Mesenchymal stem cell (in vitro differentiated cells and primary cell): ENCODE measurements at regions not wholly inside any gene's neighbourhood (a gene's known extent, or its start where the extent isn't known, plus 50 kb on each side); places are given as distances from the start of the nearest gene placed in this dataset.
"Not testable (repeated sequence)": the region's sequence is repeated elsewhere in the genome, so short reads cannot be mapped to it uniquely, and the experiment has no call there.

Experiments used
- DNase-seq: peaks from one replicate; pipeline ENCODE4 v3.0.0-alpha.2; 2013
- H2AFZ ChIP-seq: one replicate; pipeline ENCODE4 v1.6.1; 2013; ENCODE audit warnings: low read depth, mild to moderate bottlenecking, control low read depth, inconsistent platforms, low read length, moderate library complexity
- H2AK5ac ChIP-seq: 2 replicates; pipeline ENCODE4 v1.6.1; 2013; ENCODE audit warnings: low read length, moderate library complexity, mild to moderate bottlenecking, inconsistent platforms; ENCODE audit not compliant: severe bottlenecking
- H2BK120ac ChIP-seq: one replicate; pipeline ENCODE4 v1.6.1; 2013; ENCODE audit warnings: low read depth, mild to moderate bottlenecking, inconsistent platforms, low read length, moderate library complexity
- H2BK12ac ChIP-seq, 2 experiments: one replicate each; pipeline ENCODE4 v1.6.1; 2013; ENCODE audit warnings: inconsistent platforms in 2 of 2, low read length in 2 of 2, mild to moderate bottlenecking in 2 of 2, moderate library complexity in 2 of 2, control low read depth in 1 of 2
- H2BK15ac ChIP-seq: one replicate; pipeline ENCODE4 v1.6.1; 2013; ENCODE audit warnings: mild to moderate bottlenecking, low read depth, inconsistent platforms; ENCODE audit not compliant: poor library complexity, severe bottlenecking
- H2BK5ac ChIP-seq: 2 replicates; pipeline ENCODE4 v1.6.1; 2013; ENCODE audit warnings: low read depth, mild to moderate bottlenecking, low read length, control low read depth, inconsistent platforms; ENCODE audit not compliant: poor library complexity, severe bottlenecking
- H3K14ac ChIP-seq, 2 experiments: one replicate each; pipeline ENCODE4 v1.6.1; 2013; ENCODE audit warnings: inconsistent platforms in 2 of 2, low read length in 2 of 2, control low read depth in 1 of 2, mild to moderate bottlenecking in 1 of 2, moderate library complexity in 1 of 2
- H3K18ac ChIP-seq, 2 experiments: one replicate each; pipeline ENCODE4 v1.6.1; 2013; ENCODE audit warnings: inconsistent platforms in 2 of 2, low read length in 2 of 2, control low read depth in 1 of 2, low read depth in 1 of 2, mild to moderate bottlenecking in 1 of 2
- H3K23ac ChIP-seq, 2 experiments: one replicate each; pipeline ENCODE4 v1.6.1; 2013; ENCODE audit warnings: inconsistent platforms in 2 of 2, low read length in 2 of 2, mild to moderate bottlenecking in 2 of 2, moderate library complexity in 2 of 2, control low read depth in 1 of 2
- H3K27ac ChIP-seq: 2 replicates; pipeline ENCODE4 v1.5.1; 2013; ENCODE audit warnings: mild to moderate bottlenecking, moderate library complexity, low read length, control low read depth, inconsistent platforms; ENCODE audit not compliant: poor library complexity, severe bottlenecking
- H3K27me3 ChIP-seq, 2 experiments: 2 replicates each; pipeline versions ENCODE4 v1.6.1 to v1.7.0; 2013; ENCODE audit warnings: low read length in 2 of 2, mild to moderate bottlenecking in 2 of 2, moderate library complexity in 2 of 2, control low read depth in 1 of 2, inconsistent platforms in 1 of 2; ENCODE audit not compliant: control insufficient read depth in 1 of 2, insufficient read depth in 1 of 2
- H3K36me3 ChIP-seq, 2 experiments: 2 replicates each; pipeline versions ENCODE4 v1.6.1 to v1.7.0; 2013; ENCODE audit warnings: low read length in 2 of 2, control low read depth in 1 of 2, inconsistent platforms in 1 of 2, low read depth in 1 of 2, mild to moderate bottlenecking in 1 of 2; ENCODE audit not compliant: insufficient read depth in 2 of 2, control insufficient read depth in 1 of 2
- H3K4ac ChIP-seq, 2 experiments: one replicate each; pipeline ENCODE4 v1.6.1; 2013; ENCODE audit warnings: inconsistent platforms in 2 of 2, low read length in 2 of 2, mild to moderate bottlenecking in 2 of 2, moderate library complexity in 2 of 2, control low read depth in 1 of 2, low read depth in 1 of 2
- H3K4me1 ChIP-seq: 2 replicates; pipeline ENCODE4 v1.6.1; 2013; ENCODE audit warnings: low read depth, low read length, control low read depth; ENCODE audit not compliant: control insufficient read depth, insufficient read depth
- H3K4me2 ChIP-seq: 2 replicates; pipeline ENCODE4 v1.6.1; 2013; ENCODE audit warnings: low read length, mild to moderate bottlenecking, inconsistent platforms; ENCODE audit not compliant: poor library complexity, severe bottlenecking
- H3K4me3 ChIP-seq, 2 experiments: 2 replicates each; pipeline versions ENCODE4 v1.5.1 to v1.7.0; 2013; ENCODE audit warnings: low read length in 2 of 2, mild to moderate bottlenecking in 2 of 2, control low read depth in 1 of 2, low read depth in 1 of 2; ENCODE audit not compliant: insufficient read depth in 1 of 2
- H3K79me1 ChIP-seq: replicated peaks from 2 replicates; pipeline ENCODE4 v1.6.1; 2013; ENCODE audit warnings: mild to moderate bottlenecking, control low read depth, low read length, inconsistent platforms; ENCODE audit not compliant: poor library complexity, severe bottlenecking
- H3K9ac ChIP-seq: 2 replicates; pipeline ENCODE4 v1.7.0; 2013; ENCODE audit warnings: mild to moderate bottlenecking, low read length, moderate library complexity
- H3K9me3 ChIP-seq: 2 replicates; pipeline ENCODE4 v1.7.0; 2013; ENCODE audit warnings: mild to moderate bottlenecking, low read length; ENCODE audit not compliant: control insufficient read depth
- H4K8ac ChIP-seq: one replicate; pipeline ENCODE4 v1.6.1; 2013; ENCODE audit warnings: inconsistent platforms, mild to moderate bottlenecking, low read length, moderate library complexity
- H4K91ac ChIP-seq: one replicate; pipeline ENCODE4 v1.6.1; 2013; ENCODE audit warnings: mild to moderate bottlenecking, low read length, inconsistent platforms
- WGBS: methylation state at CpG from one replicate; pipeline ENCODE4 v1.1.7; 2013; ENCODE audit warnings: mixed read lengths; 5-methylcytosine and 5-hydroxymethylcytosine counted together

- Histone ChIP-seq H4K91ac (no peak overlapping the region), H3K4me2 (no peak overlapping the region), H2BK5ac (no peak overlapping the region), H2BK15ac (no peak overlapping the region), H2BK12ac (no peak overlapping the region), H2AFZ (no peak overlapping the region), H3K18ac (no peak overlapping the region), H3K27me3 (no peaks in the 10 kb centered on the region), H3K79me1 (no peaks in the 10 kb centered on the region), H3K4me1 (no peaks in the 10 kb centered on the region), H3K36me3 (no peaks in the 10 kb centered on the region), H3K4me3 (no peak overlapping the region), H3K27ac (no peak overlapping the region), H3K14ac (no peak overlapping the region), H3K23ac (no peak overlapping the region), H3K9me3 (no peaks in the 10 kb centered on the region), H2AK5ac (no peak overlapping the region), H4K8ac (no peak overlapping the region), H3K9ac (no peak overlapping the region), H2BK120ac (no peak overlapping the region), H3K4ac (no peak overlapping the region)
- no peak for DNase-seq
These were observed 266.2 kb upstream of the SEMA3C start for GRCh38 chr7:81185072-81185471.

- H2AK5ac ChIP-seq = no peak overlapping the region
- H2BK12ac ChIP-seq = no peak overlapping the region
- H3K36me3 ChIP-seq = no peaks in the 10 kb centered on the region
- H2BK15ac ChIP-seq = no peak overlapping the region
- no peak overlapping the region for H2BK5ac ChIP-seq
- H3K27me3 ChIP-seq = no peaks in the 10 kb centered on the region
- no peak overlapping the region for H2AFZ ChIP-seq
- no peaks in the 10 kb centered on the region for H3K79me1 ChIP-seq
- H3K4me1 ChIP-seq = no peaks in the 10 kb centered on the region
- H3K9me3 ChIP-seq = no peaks in the 10 kb centered on the region
- no peak overlapping the region for H3K14ac ChIP-seq
- no peak overlapping the region for H3K4me2 ChIP-seq
- WGBS = 40% methylated on average over 1 of the region's 2 CpGs
- H4K8ac ChIP-seq = no peak overlapping the region
- no peak overlapping the region for H4K91ac ChIP-seq
- H3K9ac ChIP-seq = no peak overlapping the region
- H3K4ac ChIP-seq = no peak overlapping the region
- no peak overlapping the region for H3K23ac ChIP-seq
- no peak overlapping the region for H3K18ac ChIP-seq
- H3K27ac ChIP-seq = no peak overlapping the region
- H2BK120ac ChIP-seq = no peak overlapping the region
- no peak overlapping the region for H3K4me3 ChIP-seq
- DNase-seq = no peak
These were observed 264.5 kb upstream of the SEMA3C start for GRCh38 chr7:81183326-81183725.

DNA sequence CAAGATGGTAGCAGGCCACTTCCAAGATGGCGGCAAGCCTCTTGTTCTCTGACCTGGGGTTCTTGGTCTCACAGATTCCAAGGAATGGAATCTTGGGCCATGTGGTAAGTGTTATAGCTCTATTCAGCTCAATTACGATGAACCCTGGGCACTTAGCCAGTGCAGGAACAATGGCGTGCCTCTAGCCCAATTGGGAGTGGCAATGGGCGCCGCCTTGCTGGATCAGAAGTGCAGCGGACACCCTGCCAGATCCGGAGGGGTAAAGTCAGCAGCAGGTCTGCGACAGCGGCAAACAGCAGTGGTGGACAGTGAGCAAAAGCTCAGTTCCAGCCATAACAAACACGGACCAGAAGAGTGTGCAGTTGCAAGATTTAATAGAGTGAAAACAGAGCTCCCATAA lies 263.2 kb upstream of the SEMA3C start:
- not testable (repeated sequence) for H2BK5ac ChIP-seq, H3K14ac ChIP-seq, DNase-seq, H2AK5ac ChIP-seq, H3K36me3 ChIP-seq, H3K27ac ChIP-seq, H4K91ac ChIP-seq, H3K23ac ChIP-seq, H3K9me3 ChIP-seq, H3K18ac ChIP-seq, H2BK120ac ChIP-seq, H2BK15ac ChIP-seq, H3K9ac ChIP-seq, H3K79me1 ChIP-seq, H3K4me1 ChIP-seq, H3K4ac ChIP-seq, H3K27me3 ChIP-seq, H3K4me3 ChIP-seq, H2BK12ac ChIP-seq, H4K8ac ChIP-seq, H2AFZ ChIP-seq, H3K4me2 ChIP-seq
- WGBS = 96% methylated on average over 10 of the region's 10 CpGs

DNA sequence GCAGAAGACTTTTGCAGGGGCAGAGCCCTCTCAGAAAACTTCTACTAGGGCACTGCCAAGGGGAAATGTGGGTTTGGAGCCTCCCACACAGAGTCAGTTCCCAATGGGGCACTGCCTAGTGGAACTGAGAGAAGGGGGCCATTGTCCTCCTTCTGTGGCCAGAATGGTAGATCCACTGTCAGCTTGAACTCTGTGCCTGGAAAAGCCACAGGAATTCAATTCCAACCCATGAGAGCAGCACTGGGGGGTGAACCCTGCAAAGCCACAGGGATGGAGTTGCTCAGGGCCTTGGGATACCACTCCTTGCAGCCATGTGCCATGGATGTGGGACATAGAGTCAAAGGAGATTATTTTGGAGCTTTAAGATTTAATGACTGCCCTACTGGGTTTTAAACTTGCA lies 262.2 kb upstream of the SEMA3C start:
- Histone ChIP-seq H4K8ac (no peak overlapping the region), H3K4ac (no peak overlapping the region), H2BK120ac (no peak overlapping the region), H2AK5ac (no peak overlapping the region), H3K36me3 (no peaks in the 10 kb centered on the region), H2BK5ac (no peak overlapping the region), H2BK12ac (no peak overlapping the region), H3K4me3 (no peak overlapping the region), H3K23ac (no peak overlapping the region), H2AFZ (no peak overlapping the region), H3K79me1 (no peaks in the 10 kb centered on the region), H3K4me2 (no peak overlapping the region), H3K18ac (no peak overlapping the region), H3K14ac (no peak overlapping the region), H3K9ac (no peak overlapping the region), H3K4me1 (no peaks in the 10 kb centered on the region), H4K91ac (no peak overlapping the region), H3K27ac (no peak overlapping the region), H3K9me3 (no peaks in the 10 kb centered on the region), H2BK15ac (no peak overlapping the region), H3K27me3 (no peaks in the 10 kb centered on the region)
- DNase-seq = no peak
